ENCODE measurements at regions not wholly inside any gene's neighbourhood (a gene's known extent, or its start where the extent isn't known, plus 50 kb on each side); places are given as distances from the start of the nearest gene placed in this dataset.

DNA sequence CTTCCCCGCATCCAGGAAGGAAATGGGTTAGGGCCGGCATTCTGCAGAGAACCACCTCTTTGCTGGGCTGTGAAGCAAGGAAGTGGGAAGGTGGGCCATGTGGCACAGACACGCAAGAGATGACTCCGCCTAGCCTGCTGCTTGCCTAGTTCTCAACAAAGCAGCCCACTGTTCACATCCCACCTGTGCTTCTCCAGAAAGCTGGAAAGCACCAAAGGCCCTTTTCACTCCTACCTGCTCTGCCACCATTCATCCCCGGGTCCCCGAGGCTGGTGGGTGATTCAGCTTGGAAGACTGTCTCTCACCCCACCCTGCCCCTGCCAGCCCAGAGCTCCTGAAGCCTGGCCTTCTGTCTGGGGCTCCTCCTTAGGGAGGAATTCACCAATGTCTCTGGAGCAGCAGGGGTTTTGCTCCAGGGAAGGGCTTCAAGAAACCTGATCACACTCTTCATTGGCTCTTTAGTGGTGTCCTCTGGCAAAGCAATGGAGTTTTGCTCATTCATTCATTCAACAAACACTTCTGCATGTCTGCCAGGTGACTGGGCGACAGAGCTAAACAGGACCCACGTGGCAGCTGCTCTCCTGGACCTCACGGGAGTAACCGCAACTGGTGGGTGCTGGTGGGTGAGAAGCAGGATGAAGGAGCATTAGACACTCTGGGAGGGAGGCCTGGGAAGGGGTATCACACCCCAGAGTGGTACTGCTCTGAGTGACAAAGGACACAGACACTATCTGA is 145.4 kb upstream of the TLE3 start:
- no peaks in the 10 kb centered on the region for H3K36me3 ChIP-seq
- no peaks in the 10 kb centered on the region for H3K9me3 ChIP-seq
- no peak overlapping the region for H3K27ac ChIP-seq
- H3K27me3 ChIP-seq, result no peaks in the 10 kb centered on the region
- H3K4me1 ChIP-seq, result peaks cover 0 to 10% (median 4%) of the 10 kb centered on the region in 4 donors
- TF ChIP-seq EP300 (IDR thresholded peaks at IDR 0.05) (no peak), POLR2AphosphoS5 (IDR thresholded peaks at IDR 0.05) (no peak), POLR2A (IDR thresholded peaks at IDR 0.05) (no peak)
- TF ChIP-seq, protein P1, sequence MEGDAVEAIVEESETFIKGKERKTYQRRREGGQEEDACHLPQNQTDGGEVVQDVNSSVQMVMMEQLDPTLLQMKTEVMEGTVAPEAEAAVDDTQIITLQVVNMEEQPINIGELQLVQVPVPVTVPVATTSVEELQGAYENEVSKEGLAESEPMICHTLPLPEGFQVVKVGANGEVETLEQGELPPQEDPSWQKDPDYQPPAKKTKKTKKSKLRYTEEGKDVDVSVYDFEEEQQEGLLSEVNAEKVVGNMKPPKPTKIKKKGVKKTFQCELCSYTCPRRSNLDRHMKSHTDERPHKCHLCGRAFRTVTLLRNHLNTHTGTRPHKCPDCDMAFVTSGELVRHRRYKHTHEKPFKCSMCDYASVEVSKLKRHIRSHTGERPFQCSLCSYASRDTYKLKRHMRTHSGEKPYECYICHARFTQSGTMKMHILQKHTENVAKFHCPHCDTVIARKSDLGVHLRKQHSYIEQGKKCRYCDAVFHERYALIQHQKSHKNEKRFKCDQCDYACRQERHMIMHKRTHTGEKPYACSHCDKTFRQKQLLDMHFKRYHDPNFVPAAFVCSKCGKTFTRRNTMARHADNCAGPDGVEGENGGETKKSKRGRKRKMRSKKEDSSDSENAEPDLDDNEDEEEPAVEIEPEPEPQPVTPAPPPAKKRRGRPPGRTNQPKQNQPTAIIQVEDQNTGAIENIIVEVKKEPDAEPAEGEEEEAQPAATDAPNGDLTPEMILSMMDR (IDR thresholded peaks at IDR 0.05), result no peak
- intact Hi-C loops (cut with DNase I; ENCODE audit: low total_unique reads), result no loop called here
- 79 to 88% (median 83%) methylated on average over 10 of the region's 10 CpGs for WGBS, 5 donors
- H3K4me3 ChIP-seq, result no peak overlapping the region
- no peak for DNase-seq

DNA sequence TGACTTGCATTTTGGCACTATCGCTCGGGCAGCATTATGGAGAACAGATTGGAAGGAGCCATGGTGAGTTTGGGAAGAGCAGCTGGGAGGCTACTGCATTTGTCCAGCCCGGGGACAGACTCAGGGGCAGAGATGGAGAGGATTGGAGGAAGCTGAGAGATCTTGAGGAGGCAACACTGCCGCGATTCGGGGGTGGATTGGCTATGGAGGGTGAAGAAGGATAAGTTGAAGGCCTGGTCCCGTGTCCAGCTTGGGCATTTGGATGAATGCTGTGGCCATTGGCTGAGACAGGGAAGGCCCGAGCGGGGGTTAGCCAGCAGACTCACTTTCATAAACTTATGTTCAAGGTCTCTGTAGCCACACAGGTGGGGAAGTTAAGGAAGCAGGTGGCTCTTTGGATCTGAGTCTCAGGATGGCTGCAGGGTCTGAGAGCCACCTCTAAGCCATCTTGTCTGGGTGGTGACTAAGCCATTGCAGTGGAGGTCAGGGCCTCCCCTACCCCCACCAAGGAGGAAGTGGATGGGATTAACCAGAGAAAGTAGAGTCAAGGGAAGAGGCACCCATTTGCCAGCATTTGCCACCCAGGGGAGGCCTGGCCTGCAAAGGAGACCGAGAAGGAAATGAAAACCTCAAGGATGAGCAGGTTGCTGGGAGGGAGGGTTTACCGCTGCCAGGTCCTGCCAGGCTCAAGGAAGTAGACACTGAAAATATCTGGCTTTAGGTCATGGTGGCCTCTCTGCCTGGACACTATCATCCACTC is 144.0 kb upstream of the TLE3 start:
- Histone ChIP-seq H3K4me1 (peaks cover 0 to 10% (median 4%) of the 10 kb centered on the region in 4 donors), H3K27ac (no peak overlapping the region), H3K4me3 (no peak overlapping the region), H3K36me3 (no peaks in the 10 kb centered on the region), H3K27me3 (no peaks in the 10 kb centered on the region), H3K9me3 (no peaks in the 10 kb centered on the region)
- no peak for TF ChIP-seq POLR2AphosphoS5 (IDR thresholded peaks at IDR 0.05)
- intact Hi-C loops (cut with DNase I; ENCODE audit: low total_unique reads), result no loop called here
- no peak for DNase-seq
- WGBS, 5 donors, result 91 to 98% (median 94%) methylated on average over 11 of the region's 11 CpGs

DNA sequence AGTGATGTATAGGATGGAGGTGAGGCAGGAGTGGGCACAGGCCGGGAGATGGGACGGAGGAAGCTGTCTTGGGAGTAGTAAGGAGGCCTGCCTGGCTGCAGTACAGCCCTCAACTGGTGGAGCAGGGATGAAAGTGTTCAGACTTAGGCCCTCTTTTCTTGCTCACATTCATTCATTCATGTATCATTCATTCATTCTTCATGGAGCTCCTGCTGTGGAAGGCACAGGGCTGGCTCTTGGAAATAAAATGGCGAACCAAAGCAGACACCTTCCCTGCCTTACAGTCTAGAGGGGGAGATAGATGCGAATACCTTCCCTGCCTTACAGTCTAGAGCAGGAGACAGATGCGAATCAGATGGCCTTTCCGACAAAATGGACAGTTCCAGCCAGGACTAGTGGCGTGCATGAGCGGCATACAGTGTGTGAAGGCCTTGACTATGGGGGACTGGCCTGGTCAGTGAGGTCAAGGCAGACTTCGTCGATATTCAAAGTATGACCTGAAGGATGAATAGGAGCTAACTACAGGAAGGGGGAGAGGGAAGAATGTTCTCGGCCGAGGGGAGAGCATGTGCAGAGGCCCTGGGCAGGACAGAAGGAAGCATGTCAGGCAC is 143.2 kb upstream of the TLE3 start:
- no peak for DNase-seq
- Histone ChIP-seq H3K27ac (no peak overlapping the region), H3K27me3 (no peaks in the 10 kb centered on the region), H3K36me3 (no peaks in the 10 kb centered on the region), H3K9me3 (no peaks in the 10 kb centered on the region), H3K4me1 (peaks cover 0 to 3% (median under 1%) of the 10 kb centered on the region in 4 donors), H3K4me3 (no peak overlapping the region)
- intact Hi-C loops (cut with DNase I; ENCODE audit: low total_unique reads), result no loop called here
- 96 to 98% (median 96%) methylated on average over 12 of the region's 12 CpGs for WGBS, 5 donors
- TF ChIP-seq, protein P1 (IDR thresholded peaks at IDR 0.05), result no peak
- no peak for TF ChIP-seq POLR2AphosphoS5 (IDR thresholded peaks at IDR 0.05)
- no peak for TF ChIP-seq EP300 (IDR thresholded peaks at IDR 0.05)
- TF ChIP-seq POLR2A (IDR thresholded peaks at IDR 0.05), result no peak

DNA sequence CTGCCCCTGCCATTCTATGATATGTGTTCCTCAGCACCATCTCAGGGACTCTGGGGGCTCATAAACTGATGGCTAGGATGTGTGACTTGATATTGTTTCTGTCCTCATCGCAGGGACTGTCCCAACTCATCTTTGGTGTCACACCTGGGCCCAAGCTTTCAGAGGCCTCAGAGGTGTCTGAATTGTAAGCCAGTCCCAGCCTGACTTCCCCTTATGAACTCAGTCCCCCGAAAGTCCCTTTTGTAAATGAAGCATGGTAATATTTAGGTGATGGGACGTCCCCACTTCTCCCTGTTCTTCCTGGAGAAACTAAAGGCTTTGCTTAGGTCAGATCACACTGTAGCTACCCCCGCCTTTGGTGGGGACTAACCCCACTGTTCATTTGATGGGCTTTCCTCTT is 142.4 kb upstream of the TLE3 start:
- no peaks in the 10 kb centered on the region for H3K4me1 ChIP-seq
- H3K4me3 ChIP-seq, result no peak overlapping the region
- no peaks in the 10 kb centered on the region for H3K27me3 ChIP-seq
- H3K27ac ChIP-seq, result no peak overlapping the region
- no peak for TF ChIP-seq EP300 (IDR thresholded peaks at IDR 0.05)
- no peak for TF ChIP-seq POLR2AphosphoS5 (IDR thresholded peaks at IDR 0.05)
- TF ChIP-seq, protein P1 (IDR thresholded peaks at IDR 0.05), result no peak
- no peak for DNase-seq
- no peaks in the 10 kb centered on the region for H3K36me3 ChIP-seq
- H3K9me3 ChIP-seq, result no peaks in the 10 kb centered on the region
- WGBS, 5 donors, result 72 to 93% (median 81%) methylated on average over 4 of the region's 4 CpGs
- intact Hi-C loops (cut with DNase I; ENCODE audit: low total_unique reads), result no loop called here

All from stomach (tissue), 8 donors.